Liver (tissue), 8 donors: ENCODE measurements at regions not wholly inside any gene's neighbourhood (a gene's known extent, or its start where the extent isn't known, plus 50 kb on each side); places are given as distances from the start of the nearest gene placed in this dataset.

Source experiments
- DNase-seq: peaks from one replicate; pipeline ENCODE4 v3.0.0-alpha.2; 2017; ENCODE audit warnings: low spot score
- H3K27ac ChIP-seq, 2 donors: one replicate each; pipeline ENCODE4 v1.7.0; 2013; ENCODE audit warnings: inconsistent platforms in 2 of 2, low read length in 2 of 2, control low read depth in 1 of 2, low read depth in 1 of 2, mild to moderate bottlenecking in 1 of 2
- H3K27me3 ChIP-seq, 4 donors: one replicate each; pipeline versions ENCODE4 v1.6.1 to v1.7.0; 2013; ENCODE audit warnings: low read length in 3 of 4, inconsistent platforms in 1 of 4, mild to moderate bottlenecking in 1 of 4, moderate library complexity in 1 of 4; ENCODE audit not compliant: control insufficient read depth in 4 of 4, insufficient read depth in 4 of 4
- H3K36me3 ChIP-seq, 4 donors: one replicate each; pipeline versions ENCODE4 v1.6.1 to v1.7.0; 2013; ENCODE audit warnings: low read length in 3 of 4, mild to moderate bottlenecking in 3 of 4, low read depth in 1 of 4, moderate library complexity in 1 of 4; ENCODE audit not compliant: control insufficient read depth in 4 of 4, insufficient read depth in 3 of 4
- H3K4me1 ChIP-seq, 4 donors: one replicate each; pipeline versions ENCODE4 v1.6.1 to v1.7.0; 2013; ENCODE audit warnings: low read length in 3 of 4, mild to moderate bottlenecking in 3 of 4, moderate library complexity in 1 of 4; ENCODE audit not compliant: control insufficient read depth in 4 of 4, insufficient read depth in 4 of 4
- H3K4me3 ChIP-seq, 3 donors: one replicate each; pipeline versions ENCODE4 v1.6.1 to v1.7.0; 2013; ENCODE audit warnings: low read length in 3 of 3, control low read depth in 1 of 3, low read depth in 1 of 3, mild to moderate bottlenecking in 1 of 3
- H3K9ac ChIP-seq, 2 donors: one replicate each; pipeline ENCODE4 v1.7.0; 2013; ENCODE audit warnings: low read length in 2 of 2, mild to moderate bottlenecking in 2 of 2, moderate library complexity in 2 of 2, control low read depth in 1 of 2, low read depth in 1 of 2
- H3K9me3 ChIP-seq, 4 donors: one replicate each; pipeline versions ENCODE4 v1.6.1 to v1.7.0; 2013; ENCODE audit warnings: low read length in 3 of 4; ENCODE audit not compliant: control insufficient read depth in 4 of 4
- EGR1 ChIP-seq, 2 donors: IDR thresholded peaks; 2 replicates each; pipeline ENCODE4 v1.6.1; 2016 to 2018; ENCODE audit warnings: antibody characterized with exemption in 2 of 2, low read depth in 2 of 2
- FOXA1 ChIP-seq: IDR thresholded peaks from 2 replicates; pipeline ENCODE4 v1.6.1; 2016; ENCODE audit warnings: antibody characterized with exemption
- FOXA2 ChIP-seq: IDR thresholded peaks from 2 replicates; pipeline ENCODE4 v1.6.1; 2016; ENCODE audit warnings: antibody characterized with exemption
- GABPA ChIP-seq, 2 donors: IDR thresholded peaks in 1 of 2; conservative IDR thresholded peaks in 1 of 2; 2 replicates each; pipeline ENCODE4 v1.6.1; 2016; ENCODE audit warnings: antibody characterized with exemption in 2 of 2, mild to moderate bottlenecking in 1 of 2, moderate library complexity in 1 of 2
- HNF4A ChIP-seq, 2 donors: conservative IDR thresholded peaks; 2 replicates each; pipeline ENCODE4 v1.6.1; 2016; ENCODE audit warnings: antibody characterized with exemption in 2 of 2, mild to moderate bottlenecking in 2 of 2
- HNF4G ChIP-seq: IDR thresholded peaks from 2 replicates; pipeline ENCODE4 v1.6.1; 2016; ENCODE audit warnings: antibody characterized with exemption
- JUND ChIP-seq, 2 donors: IDR thresholded peaks; 2 replicates each; pipeline ENCODE4 v1.6.1; 2016; ENCODE audit warnings: antibody characterized with exemption in 2 of 2
- NR2F2 ChIP-seq: IDR thresholded peaks from 2 replicates; pipeline ENCODE4 v1.6.1; 2016; ENCODE audit warnings: antibody characterized with exemption
- RAD21 ChIP-seq, 2 donors: IDR thresholded peaks; 2 replicates each; pipeline ENCODE4 v1.6.1; 2016; ENCODE audit warnings: antibody characterized with exemption in 2 of 2, mild to moderate bottlenecking in 2 of 2
- RXRA ChIP-seq, 2 donors: IDR thresholded peaks; 2 replicates each; pipeline ENCODE4 v1.6.1; 2017 to 2018; ENCODE audit warnings: antibody characterized with exemption in 2 of 2, mild to moderate bottlenecking in 1 of 2
- SP1 ChIP-seq: IDR thresholded peaks from 2 replicates; pipeline ENCODE4 v1.6.1; 2018; ENCODE audit warnings: antibody characterized with exemption, mild to moderate bottlenecking
- TAF1 ChIP-seq: conservative IDR thresholded peaks from 2 replicates; pipeline ENCODE4 v1.6.1; 2016; ENCODE audit warnings: antibody characterized with exemption, mild to moderate bottlenecking
- YY1 ChIP-seq: IDR thresholded peaks from 2 replicates; pipeline ENCODE4 v1.6.1; 2016; ENCODE audit warnings: antibody characterized with exemption, mild to moderate bottlenecking
- WGBS: extraction: QIAGEN DNeasy Blood & Tissue Kit; methylation state at CpG from one replicate; pipeline ENCODE4 v1.1.7; 2013; 5-methylcytosine and 5-hydroxymethylcytosine counted together
- TF ChIP-seq, protein P1 (sequence below): IDR thresholded peaks from 2 replicates; pipeline ENCODE4 v1.6.1; 2016; ENCODE audit warnings: antibody characterized with exemption
- TF ChIP-seq, protein P2 (sequence below): IDR thresholded peaks from 2 replicates; pipeline ENCODE4 v1.6.1; 2016; ENCODE audit warnings: antibody characterized with exemption
- TF ChIP-seq, protein P3 (sequence below): IDR thresholded peaks from 2 replicates; pipeline ENCODE4 v1.6.1; 2016; ENCODE audit warnings: antibody characterized with exemption
- TF ChIP-seq, protein P4 (sequence below): fragments of 150-350 bp; IDR thresholded peaks from 2 replicates; pipeline ENCODE4 v1.5.1; 2017; ENCODE audit warnings: improper control_type of control experiment, low read depth, low read length; ENCODE audit not compliant: missing input control
- TF ChIP-seq, protein P5 (sequence below): IDR thresholded peaks from 2 replicates; pipeline ENCODE4 v1.6.1; 2016; ENCODE audit warnings: antibody characterized with exemption, mild to moderate bottlenecking
- donor health status: healthy.
- donor health status: healthy.
- donor health status: healthy.
- donor health status: healthy.
- donor health status: healthy.

DNA sequence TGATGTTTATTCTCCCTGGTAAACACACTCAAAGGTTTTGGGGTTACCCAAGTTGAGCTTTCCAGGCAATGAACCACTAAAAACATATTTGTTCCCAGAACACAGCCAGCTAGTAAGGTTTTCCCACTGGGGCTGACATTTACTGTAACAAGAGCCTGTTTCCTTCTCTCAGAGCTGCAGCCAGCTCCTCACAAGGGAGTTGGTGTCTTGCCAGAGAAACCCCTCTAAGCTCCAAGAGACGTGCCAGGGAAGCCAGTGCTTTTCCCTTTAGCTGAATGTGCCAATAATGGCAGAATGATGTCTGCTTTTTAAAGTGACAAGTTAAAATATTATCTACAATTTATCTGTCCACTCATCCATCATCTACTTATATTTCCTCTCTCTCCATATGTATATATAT, 170.8 kb upstream of the RBFOX1 start:
- H3K4me1 ChIP-seq = peaks cover 0 to 25% (median 22%) of the 10 kb centered on the region in 4 donors
- peaks cover 0 to 5% (median 0%) of the 10 kb centered on the region in 4 donors for H3K27me3 ChIP-seq
- H3K36me3 ChIP-seq = no peaks in the 10 kb centered on the region
- no peak overlapping the region for H3K27ac ChIP-seq
- TF ChIP-seq FOXA1 = no peak
- TF ChIP-seq, protein P1, sequence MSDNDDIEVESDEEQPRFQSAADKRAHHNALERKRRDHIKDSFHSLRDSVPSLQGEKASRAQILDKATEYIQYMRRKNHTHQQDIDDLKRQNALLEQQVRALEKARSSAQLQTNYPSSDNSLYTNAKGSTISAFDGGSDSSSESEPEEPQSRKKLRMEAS = no peak
- TF ChIP-seq FOXA2 = no peak
- TF ChIP-seq GABPA (IDR thresholded peaks at IDR 0.05 in 1 of 2, conservative IDR thresholded peaks at IDR 0.05 in 1 of 2) = no peak
- TF ChIP-seq SP1 = no peak
- TF ChIP-seq RXRA (IDR thresholded peaks at IDR 0.05) = no peak
- no peak for TF ChIP-seq RAD21 (IDR thresholded peaks at IDR 0.05)
- no peak for TF ChIP-seq HNF4G
- TF ChIP-seq, protein P2, sequence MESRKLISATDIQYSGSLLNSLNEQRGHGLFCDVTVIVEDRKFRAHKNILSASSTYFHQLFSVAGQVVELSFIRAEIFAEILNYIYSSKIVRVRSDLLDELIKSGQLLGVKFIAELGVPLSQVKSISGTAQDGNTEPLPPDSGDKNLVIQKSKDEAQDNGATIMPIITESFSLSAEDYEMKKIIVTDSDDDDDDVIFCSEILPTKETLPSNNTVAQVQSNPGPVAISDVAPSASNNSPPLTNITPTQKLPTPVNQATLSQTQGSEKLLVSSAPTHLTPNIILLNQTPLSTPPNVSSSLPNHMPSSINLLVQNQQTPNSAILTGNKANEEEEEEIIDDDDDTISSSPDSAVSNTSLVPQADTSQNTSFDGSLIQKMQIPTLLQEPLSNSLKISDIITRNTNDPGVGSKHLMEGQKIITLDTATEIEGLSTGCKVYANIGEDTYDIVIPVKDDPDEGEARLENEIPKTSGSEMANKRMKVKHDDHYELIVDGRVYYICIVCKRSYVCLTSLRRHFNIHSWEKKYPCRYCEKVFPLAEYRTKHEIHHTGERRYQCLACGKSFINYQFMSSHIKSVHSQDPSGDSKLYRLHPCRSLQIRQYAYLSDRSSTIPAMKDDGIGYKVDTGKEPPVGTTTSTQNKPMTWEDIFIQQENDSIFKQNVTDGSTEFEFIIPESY = no peak
- no peak for TF ChIP-seq HNF4A (conservative IDR thresholded peaks at IDR 0.05)
- TF ChIP-seq YY1 = no peak
- TF ChIP-seq, protein P3, sequence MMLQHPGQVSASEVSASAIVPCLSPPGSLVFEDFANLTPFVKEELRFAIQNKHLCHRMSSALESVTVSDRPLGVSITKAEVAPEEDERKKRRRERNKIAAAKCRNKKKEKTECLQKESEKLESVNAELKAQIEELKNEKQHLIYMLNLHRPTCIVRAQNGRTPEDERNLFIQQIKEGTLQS = no peak
- TF ChIP-seq TAF1 = no peak
- no peak for TF ChIP-seq JUND (IDR thresholded peaks at IDR 0.05)
- TF ChIP-seq, protein P4, sequence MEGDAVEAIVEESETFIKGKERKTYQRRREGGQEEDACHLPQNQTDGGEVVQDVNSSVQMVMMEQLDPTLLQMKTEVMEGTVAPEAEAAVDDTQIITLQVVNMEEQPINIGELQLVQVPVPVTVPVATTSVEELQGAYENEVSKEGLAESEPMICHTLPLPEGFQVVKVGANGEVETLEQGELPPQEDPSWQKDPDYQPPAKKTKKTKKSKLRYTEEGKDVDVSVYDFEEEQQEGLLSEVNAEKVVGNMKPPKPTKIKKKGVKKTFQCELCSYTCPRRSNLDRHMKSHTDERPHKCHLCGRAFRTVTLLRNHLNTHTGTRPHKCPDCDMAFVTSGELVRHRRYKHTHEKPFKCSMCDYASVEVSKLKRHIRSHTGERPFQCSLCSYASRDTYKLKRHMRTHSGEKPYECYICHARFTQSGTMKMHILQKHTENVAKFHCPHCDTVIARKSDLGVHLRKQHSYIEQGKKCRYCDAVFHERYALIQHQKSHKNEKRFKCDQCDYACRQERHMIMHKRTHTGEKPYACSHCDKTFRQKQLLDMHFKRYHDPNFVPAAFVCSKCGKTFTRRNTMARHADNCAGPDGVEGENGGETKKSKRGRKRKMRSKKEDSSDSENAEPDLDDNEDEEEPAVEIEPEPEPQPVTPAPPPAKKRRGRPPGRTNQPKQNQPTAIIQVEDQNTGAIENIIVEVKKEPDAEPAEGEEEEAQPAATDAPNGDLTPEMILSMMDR = no peak
- WGBS = 39% methylated on average over 1 of the region's 1 CpG
- no peak overlapping the region for H3K9ac ChIP-seq
- DNase-seq = no peak
- H3K9me3 ChIP-seq = no peaks in the 10 kb centered on the region
- H3K4me3 ChIP-seq = no peak overlapping the region

DNA sequence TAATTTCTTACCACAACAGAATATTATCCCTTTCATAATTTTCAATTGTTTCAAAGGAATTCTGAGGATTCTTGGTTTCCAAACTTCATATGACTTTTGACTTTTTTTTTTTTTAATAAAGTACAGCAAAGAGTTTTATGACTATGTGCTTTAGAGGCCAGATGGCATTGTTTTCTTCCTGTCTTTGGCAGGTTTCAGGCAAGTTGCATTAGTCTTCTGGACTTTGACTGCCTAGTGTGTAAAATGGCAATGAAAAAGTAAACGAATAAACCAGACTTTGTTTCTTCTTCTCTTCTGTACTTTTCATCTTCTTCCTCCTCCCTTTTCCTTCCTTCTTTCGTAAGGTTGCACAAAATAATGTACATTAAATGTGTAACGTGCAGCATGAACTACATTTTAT, 172.6 kb upstream of the RBFOX1 start:
- WGBS = 34% methylated on average over 3 of the region's 3 CpGs
- Histone ChIP-seq H3K36me3 (no peaks in the 10 kb centered on the region), H3K4me3 (no peak overlapping the region), H3K9me3 (no peaks in the 10 kb centered on the region), H3K9ac (no peak overlapping the region), H3K4me1 (peaks cover 0 to 25% (median 22%) of the 10 kb centered on the region in 4 donors), H3K27me3 (no peaks in the 10 kb centered on the region), H3K27ac (no peak overlapping the region)
- TF ChIP-seq HNF4G (no peak), TAF1 (no peak), RXRA (IDR thresholded peaks at IDR 0.05) (no peak), RAD21 (IDR thresholded peaks at IDR 0.05) (no peak), JUND (IDR thresholded peaks at IDR 0.05) (no peak), EGR1 (IDR thresholded peaks at IDR 0.05; ENCODE audit: low read depth in 2 of 2) (no peak), SP1 (no peak), NR2F2 (no peak), GABPA (IDR thresholded peaks at IDR 0.05 in 1 of 2, conservative IDR thresholded peaks at IDR 0.05 in 1 of 2) (no peak), FOXA1 (no peak), YY1 (no peak)
- TF ChIP-seq, protein P5, sequence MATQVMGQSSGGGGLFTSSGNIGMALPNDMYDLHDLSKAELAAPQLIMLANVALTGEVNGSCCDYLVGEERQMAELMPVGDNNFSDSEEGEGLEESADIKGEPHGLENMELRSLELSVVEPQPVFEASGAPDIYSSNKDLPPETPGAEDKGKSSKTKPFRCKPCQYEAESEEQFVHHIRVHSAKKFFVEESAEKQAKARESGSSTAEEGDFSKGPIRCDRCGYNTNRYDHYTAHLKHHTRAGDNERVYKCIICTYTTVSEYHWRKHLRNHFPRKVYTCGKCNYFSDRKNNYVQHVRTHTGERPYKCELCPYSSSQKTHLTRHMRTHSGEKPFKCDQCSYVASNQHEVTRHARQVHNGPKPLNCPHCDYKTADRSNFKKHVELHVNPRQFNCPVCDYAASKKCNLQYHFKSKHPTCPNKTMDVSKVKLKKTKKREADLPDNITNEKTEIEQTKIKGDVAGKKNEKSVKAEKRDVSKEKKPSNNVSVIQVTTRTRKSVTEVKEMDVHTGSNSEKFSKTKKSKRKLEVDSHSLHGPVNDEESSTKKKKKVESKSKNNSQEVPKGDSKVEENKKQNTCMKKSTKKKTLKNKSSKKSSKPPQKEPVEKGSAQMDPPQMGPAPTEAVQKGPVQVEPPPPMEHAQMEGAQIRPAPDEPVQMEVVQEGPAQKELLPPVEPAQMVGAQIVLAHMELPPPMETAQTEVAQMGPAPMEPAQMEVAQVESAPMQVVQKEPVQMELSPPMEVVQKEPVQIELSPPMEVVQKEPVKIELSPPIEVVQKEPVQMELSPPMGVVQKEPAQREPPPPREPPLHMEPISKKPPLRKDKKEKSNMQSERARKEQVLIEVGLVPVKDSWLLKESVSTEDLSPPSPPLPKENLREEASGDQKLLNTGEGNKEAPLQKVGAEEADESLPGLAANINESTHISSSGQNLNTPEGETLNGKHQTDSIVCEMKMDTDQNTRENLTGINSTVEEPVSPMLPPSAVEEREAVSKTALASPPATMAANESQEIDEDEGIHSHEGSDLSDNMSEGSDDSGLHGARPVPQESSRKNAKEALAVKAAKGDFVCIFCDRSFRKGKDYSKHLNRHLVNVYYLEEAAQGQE = no peak
- TF ChIP-seq, protein P2 = no peak
- TF ChIP-seq, protein P3 = no peak
- no peak for DNase-seq
